ENCODE measurements at regions not wholly inside any gene's neighbourhood (a gene's known extent, or its start where the extent isn't known, plus 50 kb on each side); places are given as distances from the start of the nearest gene placed in this dataset.

DNA sequence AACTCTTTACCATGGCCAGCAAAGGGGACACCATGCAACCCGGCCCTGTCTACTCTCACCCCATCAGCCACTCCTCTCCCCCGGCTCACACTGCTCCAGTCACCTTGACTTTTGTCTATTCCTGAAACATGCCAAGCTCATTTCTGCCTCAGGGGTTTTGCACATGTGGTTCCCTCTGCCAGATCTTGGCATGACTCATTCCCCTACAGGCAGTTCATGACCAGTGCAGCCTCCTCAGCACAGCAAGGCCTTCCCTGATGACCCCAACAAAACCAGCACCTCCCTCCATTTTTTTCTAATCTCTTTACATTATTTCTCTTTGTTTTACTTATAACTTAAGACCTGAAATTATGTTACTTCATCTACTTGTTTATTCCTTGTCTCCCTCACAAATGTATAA is 58.6 kb upstream of the GJB5 start:
- no peak for DNase-seq (ENCODE audit: low read depth)
- TF ChIP-seq, protein P1, sequence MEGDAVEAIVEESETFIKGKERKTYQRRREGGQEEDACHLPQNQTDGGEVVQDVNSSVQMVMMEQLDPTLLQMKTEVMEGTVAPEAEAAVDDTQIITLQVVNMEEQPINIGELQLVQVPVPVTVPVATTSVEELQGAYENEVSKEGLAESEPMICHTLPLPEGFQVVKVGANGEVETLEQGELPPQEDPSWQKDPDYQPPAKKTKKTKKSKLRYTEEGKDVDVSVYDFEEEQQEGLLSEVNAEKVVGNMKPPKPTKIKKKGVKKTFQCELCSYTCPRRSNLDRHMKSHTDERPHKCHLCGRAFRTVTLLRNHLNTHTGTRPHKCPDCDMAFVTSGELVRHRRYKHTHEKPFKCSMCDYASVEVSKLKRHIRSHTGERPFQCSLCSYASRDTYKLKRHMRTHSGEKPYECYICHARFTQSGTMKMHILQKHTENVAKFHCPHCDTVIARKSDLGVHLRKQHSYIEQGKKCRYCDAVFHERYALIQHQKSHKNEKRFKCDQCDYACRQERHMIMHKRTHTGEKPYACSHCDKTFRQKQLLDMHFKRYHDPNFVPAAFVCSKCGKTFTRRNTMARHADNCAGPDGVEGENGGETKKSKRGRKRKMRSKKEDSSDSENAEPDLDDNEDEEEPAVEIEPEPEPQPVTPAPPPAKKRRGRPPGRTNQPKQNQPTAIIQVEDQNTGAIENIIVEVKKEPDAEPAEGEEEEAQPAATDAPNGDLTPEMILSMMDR (IDR thresholded peaks at IDR 0.05; ENCODE audit: insufficient read depth, low read depth, low read length, missing control alignments) = no peak
- H3K4me3 ChIP-seq (ENCODE audit: low read depth, low read length) = no peak overlapping the region

- no peak overlapping the region for H3K4me3 ChIP-seq (ENCODE audit: low read depth, low read length)
- TF ChIP-seq, protein P1 (IDR thresholded peaks at IDR 0.05; ENCODE audit: insufficient read depth, low read depth, low read length, missing control alignments) = no peak
- DNase-seq (ENCODE audit: low read depth) = no peak
These were observed 57.9 kb upstream of the GJB5 start for GRCh38 chr1:34696981-34697380.

GRCh38 chr1:34697818-34698217 is 57.0 kb upstream of the GJB5 start:
- H3K4me3 ChIP-seq (ENCODE audit: low read depth, low read length) = no peak overlapping the region
- TF ChIP-seq, protein P1 (IDR thresholded peaks at IDR 0.05; ENCODE audit: insufficient read depth, low read depth, low read length, missing control alignments) = no peak
- no peak for DNase-seq (ENCODE audit: low read depth)

DNA sequence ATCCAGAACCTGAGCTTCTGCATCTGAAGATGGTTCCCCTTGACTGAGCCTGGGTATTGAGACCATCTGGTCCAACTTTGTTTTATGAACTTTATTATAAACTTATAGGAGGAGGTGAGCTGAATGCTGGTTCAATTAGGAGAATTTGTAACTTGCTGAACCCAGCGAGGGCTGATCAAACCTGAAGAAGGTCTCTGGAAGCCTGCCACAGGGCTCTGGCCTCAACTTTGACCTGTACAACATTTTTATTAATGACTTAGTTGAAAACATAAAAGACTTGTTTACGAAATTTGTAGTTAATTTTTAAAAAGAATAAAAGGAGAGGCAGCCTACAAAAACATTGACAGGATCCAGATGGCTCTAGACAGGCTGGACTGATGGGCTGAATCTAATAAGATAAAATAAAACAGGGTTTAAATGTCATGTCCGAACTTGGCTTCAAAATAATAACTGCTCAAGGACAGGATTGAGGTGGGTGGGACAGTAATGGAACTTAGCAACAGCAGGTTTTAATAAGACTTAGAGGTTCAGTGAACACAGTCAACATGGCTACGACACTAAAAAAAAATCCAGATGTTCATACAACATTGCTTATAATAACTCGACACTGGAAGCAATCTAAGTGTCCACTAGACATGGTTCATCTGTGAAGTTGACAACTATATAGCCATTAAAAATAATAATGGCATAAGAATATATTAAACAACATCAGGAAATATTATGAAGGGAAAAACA is 53.4 kb upstream of the GJB5 start:
- DNase-seq (ENCODE audit: low read depth) = no peak
- no peak overlapping the region for H3K4me3 ChIP-seq (ENCODE audit: low read depth, low read length)
- TF ChIP-seq, protein P1 (IDR thresholded peaks at IDR 0.05; ENCODE audit: insufficient read depth, low read depth, low read length, missing control alignments) = no peak
